Liver (tissue), 8 donors: ENCODE measurements at regions not wholly inside any gene's neighbourhood (a gene's known extent, or its start where the extent isn't known, plus 50 kb on each side); places are given as distances from the start of the nearest gene placed in this dataset.

Experiments
- DNase-seq: peaks from one replicate; pipeline ENCODE4 v3.0.0-alpha.2; 2017; ENCODE audit warnings: low spot score
- H3K27ac ChIP-seq, 2 donors: one replicate each; pipeline ENCODE4 v1.7.0; 2013; ENCODE audit warnings: inconsistent platforms in 2 of 2, low read length in 2 of 2, control low read depth in 1 of 2, low read depth in 1 of 2, mild to moderate bottlenecking in 1 of 2
- H3K27me3 ChIP-seq, 4 donors: one replicate each; pipeline versions ENCODE4 v1.6.1 to v1.7.0; 2013; ENCODE audit warnings: low read length in 3 of 4, inconsistent platforms in 1 of 4, mild to moderate bottlenecking in 1 of 4, moderate library complexity in 1 of 4; ENCODE audit not compliant: control insufficient read depth in 4 of 4, insufficient read depth in 4 of 4
- H3K36me3 ChIP-seq, 4 donors: one replicate each; pipeline versions ENCODE4 v1.6.1 to v1.7.0; 2013; ENCODE audit warnings: low read length in 3 of 4, mild to moderate bottlenecking in 3 of 4, low read depth in 1 of 4, moderate library complexity in 1 of 4; ENCODE audit not compliant: control insufficient read depth in 4 of 4, insufficient read depth in 3 of 4
- H3K4me1 ChIP-seq, 4 donors: one replicate each; pipeline versions ENCODE4 v1.6.1 to v1.7.0; 2013; ENCODE audit warnings: low read length in 3 of 4, mild to moderate bottlenecking in 3 of 4, moderate library complexity in 1 of 4; ENCODE audit not compliant: control insufficient read depth in 4 of 4, insufficient read depth in 4 of 4
- H3K4me3 ChIP-seq, 3 donors: one replicate each; pipeline versions ENCODE4 v1.6.1 to v1.7.0; 2013; ENCODE audit warnings: low read length in 3 of 3, control low read depth in 1 of 3, low read depth in 1 of 3, mild to moderate bottlenecking in 1 of 3
- H3K9ac ChIP-seq, 2 donors: one replicate each; pipeline ENCODE4 v1.7.0; 2013; ENCODE audit warnings: low read length in 2 of 2, mild to moderate bottlenecking in 2 of 2, moderate library complexity in 2 of 2, control low read depth in 1 of 2, low read depth in 1 of 2
- H3K9me3 ChIP-seq, 4 donors: one replicate each; pipeline versions ENCODE4 v1.6.1 to v1.7.0; 2013; ENCODE audit warnings: low read length in 3 of 4; ENCODE audit not compliant: control insufficient read depth in 4 of 4
- ATF3 ChIP-seq: IDR thresholded peaks from 2 replicates; pipeline ENCODE4 v1.6.1; 2016; ENCODE audit warnings: antibody characterized with exemption
- CTCF ChIP-seq: fragments of 150-350 bp; IDR thresholded peaks from 2 replicates; pipeline ENCODE4 v1.5.1; 2017; ENCODE audit warnings: improper control_type of control experiment, low read depth, low read length; ENCODE audit not compliant: missing input control
- GABPA ChIP-seq, 2 donors: IDR thresholded peaks in 1 of 2; conservative IDR thresholded peaks in 1 of 2; 2 replicates each; pipeline ENCODE4 v1.6.1; 2016; ENCODE audit warnings: antibody characterized with exemption in 2 of 2, mild to moderate bottlenecking in 1 of 2, moderate library complexity in 1 of 2
- HNF4A ChIP-seq, 2 donors: conservative IDR thresholded peaks; 2 replicates each; pipeline ENCODE4 v1.6.1; 2016; ENCODE audit warnings: antibody characterized with exemption in 2 of 2, mild to moderate bottlenecking in 2 of 2
- HNF4G ChIP-seq: IDR thresholded peaks from 2 replicates; pipeline ENCODE4 v1.6.1; 2016; ENCODE audit warnings: antibody characterized with exemption
- JUND ChIP-seq, 2 donors: IDR thresholded peaks; 2 replicates each; pipeline ENCODE4 v1.6.1; 2016; ENCODE audit warnings: antibody characterized with exemption in 2 of 2
- MAX ChIP-seq: IDR thresholded peaks from 2 replicates; pipeline ENCODE4 v1.6.1; 2016; ENCODE audit warnings: antibody characterized with exemption
- NR2F2 ChIP-seq: IDR thresholded peaks from 2 replicates; pipeline ENCODE4 v1.6.1; 2016; ENCODE audit warnings: antibody characterized with exemption
- REST ChIP-seq: IDR thresholded peaks from 2 replicates; pipeline ENCODE4 v1.6.1; 2016; ENCODE audit warnings: antibody characterized with exemption, mild to moderate bottlenecking
- RXRA ChIP-seq, 2 donors: IDR thresholded peaks; 2 replicates each; pipeline ENCODE4 v1.6.1; 2017 to 2018; ENCODE audit warnings: antibody characterized with exemption in 2 of 2, mild to moderate bottlenecking in 1 of 2
- SP1 ChIP-seq: IDR thresholded peaks from 2 replicates; pipeline ENCODE4 v1.6.1; 2018; ENCODE audit warnings: antibody characterized with exemption, mild to moderate bottlenecking
- TAF1 ChIP-seq: conservative IDR thresholded peaks from 2 replicates; pipeline ENCODE4 v1.6.1; 2016; ENCODE audit warnings: antibody characterized with exemption, mild to moderate bottlenecking
- YY1 ChIP-seq: IDR thresholded peaks from 2 replicates; pipeline ENCODE4 v1.6.1; 2016; ENCODE audit warnings: antibody characterized with exemption, mild to moderate bottlenecking
- ZBTB33 ChIP-seq: IDR thresholded peaks from 2 replicates; pipeline ENCODE4 v1.6.1; 2016; ENCODE audit warnings: antibody characterized with exemption
- WGBS: extraction: QIAGEN DNeasy Blood & Tissue Kit; methylation state at CpG from one replicate; pipeline ENCODE4 v1.1.7; 2013; 5-methylcytosine and 5-hydroxymethylcytosine counted together
- donor health status: healthy.
- donor health status: healthy.
- donor health status: healthy.
- donor health status: healthy.
- donor health status: healthy.

- H3K9me3 ChIP-seq, result no peaks in the 10 kb centered on the region
- H3K27ac ChIP-seq, result no peak overlapping the region
- H3K4me3 ChIP-seq, result no peak overlapping the region
- H3K27me3 ChIP-seq, result no peaks in the 10 kb centered on the region
- H3K4me1 ChIP-seq, result no peaks in the 10 kb centered on the region
- WGBS, result 66% methylated on average over 6 of the region's 6 CpGs
- TF ChIP-seq YY1 (no peak), CTCF (no peak), HNF4A (conservative IDR thresholded peaks at IDR 0.05) (no peak), ZBTB33 (no peak), GABPA (IDR thresholded peaks at IDR 0.05 in 1 of 2, conservative IDR thresholded peaks at IDR 0.05 in 1 of 2) (no peak), ATF3 (no peak), REST (no peak)
- H3K9ac ChIP-seq, result no peak overlapping the region
- no peak for DNase-seq
- H3K36me3 ChIP-seq, result no peaks in the 10 kb centered on the region
Observed at GRCh38 chr21:16241479-16241963, 511.7 kb downstream of the USP25 start.

DNA sequence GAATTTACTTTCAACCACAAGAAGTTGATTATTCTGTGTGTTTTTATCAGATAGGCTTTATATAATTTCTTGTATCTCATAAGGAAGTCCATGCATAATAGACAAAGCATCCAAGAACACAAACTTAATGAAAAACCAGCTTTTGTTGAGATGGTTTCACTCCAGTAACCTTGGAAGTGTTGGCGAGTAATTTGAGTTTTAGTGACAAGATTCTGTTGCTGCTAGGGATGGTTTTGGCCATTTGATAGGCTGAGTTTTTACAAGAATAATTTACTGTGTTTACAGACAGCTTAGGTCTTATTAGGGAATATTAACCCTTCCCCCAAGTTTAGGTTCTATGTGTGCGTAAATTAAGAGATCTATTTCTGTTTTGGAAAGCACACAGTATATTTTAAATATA is 513.6 kb downstream of the USP25 start:
- DNase-seq, result no peak
- H3K27me3 ChIP-seq, result no peaks in the 10 kb centered on the region
- H3K36me3 ChIP-seq, result no peaks in the 10 kb centered on the region
- H3K9ac ChIP-seq, result no peak overlapping the region
- H3K4me3 ChIP-seq, result no peak overlapping the region
- no peak overlapping the region for H3K27ac ChIP-seq
- H3K4me1 ChIP-seq, result no peaks in the 10 kb centered on the region
- no peaks in the 10 kb centered on the region for H3K9me3 ChIP-seq
- WGBS, result 91% methylated on average over 2 of the region's 2 CpGs
- TF ChIP-seq MAX (no peak), CTCF (no peak), HNF4G (no peak), JUND (IDR thresholded peaks at IDR 0.05) (no peak), ATF3 (no peak), NR2F2 (no peak), TAF1 (no peak), ZBTB33 (no peak), REST (no peak), RXRA (IDR thresholded peaks at IDR 0.05) (no peak), YY1 (no peak), HNF4A (conservative IDR thresholded peaks at IDR 0.05) (no peak), SP1 (no peak), GABPA (IDR thresholded peaks at IDR 0.05 in 1 of 2, conservative IDR thresholded peaks at IDR 0.05 in 1 of 2) (no peak)
